GM23338 (cell line): ENCODE measurements at regions not wholly inside any gene's neighbourhood (a gene's known extent, or its start where the extent isn't known, plus 50 kb on each side); places are given as distances from the start of the nearest gene placed in this dataset.

Experiments
- ATAC-seq: fragments of 200-7000 bp; cut with Tn5 transposase; 3 replicates; pipeline ENCODE4 v1.9.1; 2020
- DNase-seq: peaks from one replicate; pipeline ENCODE4 v3.0.0-alpha.2; 2015; ENCODE audit warnings: low spot score
- H2AFZ ChIP-seq: fragments of 200-600 bp; sonication (generic); 2 replicates; pipeline ENCODE4 v1.8.0; 2016; ENCODE audit warnings: antibody characterized with exemption, mild to moderate bottlenecking, moderate library complexity
- H3F3A ChIP-seq: fragments of 200-600 bp; sonication (generic); replicated peaks from 2 replicates; pipeline ENCODE4 v1.8.0; 2017; ENCODE audit warnings: antibody characterized with exemption, mixed run types, low read depth
- H3K27ac ChIP-seq: fragments of 200-600 bp; sonication (generic); 2 replicates; pipeline ENCODE4 v1.6.1; 2016; ENCODE audit warnings: low read depth
- H3K27me3 ChIP-seq: fragments of 200-600 bp; sonication (generic); 2 replicates; pipeline ENCODE4 v1.8.0; 2016; ENCODE audit warnings: mild to moderate bottlenecking, mixed run types, moderate library complexity; ENCODE audit not compliant: insufficient read depth
- H3K36me3 ChIP-seq: fragments of 200-600 bp; sonication (generic); 2 replicates; pipeline ENCODE4 v1.8.0; 2016; ENCODE audit warnings: mild to moderate bottlenecking; ENCODE audit not compliant: insufficient read depth
- H3K4me1 ChIP-seq: fragments of 200-600 bp; sonication (generic); 2 replicates; pipeline ENCODE4 v1.8.0; 2016; ENCODE audit warnings: mild to moderate bottlenecking, moderate library complexity; ENCODE audit not compliant: insufficient read depth
- H3K4me2 ChIP-seq: fragments of 200-600 bp; sonication (generic); 2 replicates; pipeline ENCODE4 v1.7.1; 2017; ENCODE audit warnings: mixed run types
- H3K4me3 ChIP-seq: fragments of 200-600 bp; sonication (generic); 2 replicates; pipeline ENCODE4 v1.6.1; 2016; ENCODE audit warnings: mixed run types
- H3K79me2 ChIP-seq: fragments of 200-600 bp; sonication (generic); replicated peaks from 2 replicates; pipeline ENCODE4 v1.8.0; 2017; ENCODE audit warnings: mild to moderate bottlenecking; ENCODE audit not compliant: insufficient read depth
- H3K9me2 ChIP-seq: fragments of 200-600 bp; sonication (generic); 2 replicates; pipeline ENCODE4 v1.8.0; 2017; ENCODE audit not compliant: insufficient read depth
- H4K20me1 ChIP-seq: fragments of 200-600 bp; sonication (generic); replicated peaks from 2 replicates; pipeline ENCODE4 v1.8.0; 2017; ENCODE audit warnings: mild to moderate bottlenecking; ENCODE audit not compliant: insufficient read depth
- H3K27ac Mint-ChIP-seq: 2 replicates; pipeline ENCODE4 v1.8.0; 2020; ENCODE audit warnings: inconsistent platforms, mild to moderate bottlenecking, moderate library complexity, mixed read lengths
- H3K27me3 Mint-ChIP-seq: 3 replicates; pipeline ENCODE4 v1.8.0; 2022; ENCODE audit warnings: low read depth, mild to moderate bottlenecking, moderate library complexity, mixed read lengths, inconsistent platforms; ENCODE audit not compliant: insufficient read depth, poor library complexity
- H3K36me3 Mint-ChIP-seq: 3 replicates; pipeline ENCODE4 v1.8.0; 2021; ENCODE audit warnings: low read depth, mild to moderate bottlenecking, inconsistent platforms, moderate library complexity, mixed read lengths
- H3K4me1 Mint-ChIP-seq: 3 replicates; pipeline ENCODE4 v1.8.0; 2020; ENCODE audit warnings: mild to moderate bottlenecking, inconsistent platforms, mixed read lengths
- H3K4me3 Mint-ChIP-seq: 3 replicates; pipeline ENCODE4 v1.8.0; 2021; ENCODE audit warnings: moderate library complexity, mild to moderate bottlenecking, inconsistent platforms, mixed read lengths
- H3K9me3 Mint-ChIP-seq: 3 replicates; pipeline ENCODE4 v1.8.0; 2020; ENCODE audit warnings: moderate library complexity, mild to moderate bottlenecking, inconsistent platforms, mixed read lengths
- CREB1 ChIP-seq: fragments of 250-450 bp; sonication (Bioruptor Pico); IDR thresholded peaks from 2 replicates; pipeline ENCODE4 v1.5.0; 2020; ENCODE audit warnings: low read depth, mild to moderate bottlenecking, moderate library complexity
- EZH2 ChIP-seq: fragments of 200-600 bp; sonication (generic); IDR thresholded peaks from one replicate; pipeline ENCODE4 v1.8.0; 2017; ENCODE audit warnings: antibody characterized with exemption, mild to moderate bottlenecking, low read depth; ENCODE audit not compliant: unreplicated experiment
- EZH2phosphoT487 ChIP-seq: fragments of 200-600 bp; sonication (generic); IDR thresholded peaks from one replicate; pipeline ENCODE4 v1.8.1; 2018; ENCODE audit warnings: antibody characterized with exemption; ENCODE audit not compliant: unreplicated experiment
- JUNB ChIP-seq: IDR thresholded peaks from one replicate; pipeline ENCODE4 v1.6.1; 2016; ENCODE audit warnings: antibody characterized with exemption; ENCODE audit not compliant: unreplicated experiment
- NANOG ChIP-seq: IDR thresholded peaks from 2 replicates; pipeline ENCODE4 v1.6.1; 2016; ENCODE audit warnings: antibody characterized with exemption, borderline replicate concordance
- POLR2AphosphoS5 ChIP-seq: IDR thresholded peaks from 2 replicates; pipeline ENCODE4 v1.6.1; 2016; ENCODE audit warnings: antibody characterized with exemption, low read depth
- STAT1 ChIP-seq: IDR thresholded peaks from one replicate; pipeline ENCODE4 v1.6.1; 2016; ENCODE audit warnings: antibody characterized with exemption; ENCODE audit not compliant: unreplicated experiment
- ZNF114 ChIP-seq: fragments of 250-450 bp; sonication (Bioruptor Pico); IDR thresholded peaks from 2 replicates; pipeline ENCODE4 v1.5.0; 2020; ENCODE audit warnings: mild to moderate bottlenecking, moderate library complexity
- ZNF331 ChIP-seq: fragments of 250-450 bp; sonication (Bioruptor Pico); IDR thresholded peaks from 2 replicates; pipeline ENCODE4 v1.5.0; 2020; ENCODE audit warnings: low read depth, mild to moderate bottlenecking, moderate library complexity
- TF ChIP-seq, protein P1 (sequence below): IDR thresholded peaks from 2 replicates; pipeline ENCODE4 v1.6.1; 2016; ENCODE audit warnings: antibody characterized with exemption
- TF ChIP-seq, protein P2 (sequence below), 2 experiments: fragments of 200-600 bp in 1 of 2; sonication (generic) in 1 of 2; conservative IDR thresholded peaks; 2 replicates each; pipeline versions ENCODE4 v1.5.1 to v1.6.1; 2016 to 2017; ENCODE audit warnings: antibody characterized with exemption in 2 of 2, low read depth in 2 of 2, mild to moderate bottlenecking in 2 of 2, moderate library complexity in 1 of 2
- TF ChIP-seq, protein P3 (sequence below): fragments of 250-450 bp; sonication (Bioruptor Pico); IDR thresholded peaks from 2 replicates; pipeline ENCODE4 v1.5.0; 2020; ENCODE audit warnings: mild to moderate bottlenecking, moderate library complexity
- TF ChIP-seq, protein P4 (sequence below): IDR thresholded peaks from one replicate; pipeline ENCODE4 v1.6.1; 2018; ENCODE audit warnings: antibody characterized with exemption; ENCODE audit not compliant: unreplicated experiment

DNA sequence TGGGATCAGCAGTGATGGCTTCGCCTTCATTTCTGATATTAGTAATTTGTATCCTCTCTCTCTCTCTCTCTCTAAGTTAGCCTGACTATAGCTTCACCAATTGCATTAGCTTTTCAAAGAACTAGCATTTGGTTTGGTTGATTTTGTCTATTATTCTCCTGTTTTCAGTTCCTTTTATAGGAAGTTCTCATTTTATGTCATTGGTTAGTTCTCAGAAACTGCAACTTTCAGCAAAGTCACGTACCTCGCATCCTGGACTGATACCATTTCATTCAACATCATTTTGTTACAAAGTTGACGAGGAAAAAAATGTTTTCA, 450.8 kb downstream of the EIPR1 start:
- no peak overlapping the region for H3K4me3 Mint-ChIP-seq

More for the DNA sequence above, 450.8 kb downstream of the EIPR1 start:
- Mint-ChIP-seq H3K9me3 (peaks cover 21% of the 10 kb centered on the region), H3K4me1 (no peaks in the 10 kb centered on the region), H3K27ac (no peak overlapping the region), H3K36me3 (peaks cover 4% of the 10 kb centered on the region; the same call in 2 of the 3 replicates), H3K27me3 (peaks cover 3% of the 10 kb centered on the region)
- H3K4me2 ChIP-seq = no peak overlapping the region
- no peaks in the 10 kb centered on the region for H3K4me1 ChIP-seq
- H3K9me2 ChIP-seq = no peaks in the 10 kb centered on the region; the same call in 1 of the 2 replicates
- TF ChIP-seq POLR2AphosphoS5 (no peak), CREB1 (no peak), JUNB (no peak), EZH2phosphoT487 (no peak), EZH2 (no peak), NANOG (no peak), ZNF114 (no peak), STAT1 (no peak), ZNF331 (CRISPR knock-in tag) (no peak)
- TF ChIP-seq, protein P1, sequence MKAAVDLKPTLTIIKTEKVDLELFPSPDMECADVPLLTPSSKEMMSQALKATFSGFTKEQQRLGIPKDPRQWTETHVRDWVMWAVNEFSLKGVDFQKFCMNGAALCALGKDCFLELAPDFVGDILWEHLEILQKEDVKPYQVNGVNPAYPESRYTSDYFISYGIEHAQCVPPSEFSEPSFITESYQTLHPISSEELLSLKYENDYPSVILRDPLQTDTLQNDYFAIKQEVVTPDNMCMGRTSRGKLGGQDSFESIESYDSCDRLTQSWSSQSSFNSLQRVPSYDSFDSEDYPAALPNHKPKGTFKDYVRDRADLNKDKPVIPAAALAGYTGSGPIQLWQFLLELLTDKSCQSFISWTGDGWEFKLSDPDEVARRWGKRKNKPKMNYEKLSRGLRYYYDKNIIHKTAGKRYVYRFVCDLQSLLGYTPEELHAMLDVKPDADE = no peak
- TF ChIP-seq, protein P2, sequence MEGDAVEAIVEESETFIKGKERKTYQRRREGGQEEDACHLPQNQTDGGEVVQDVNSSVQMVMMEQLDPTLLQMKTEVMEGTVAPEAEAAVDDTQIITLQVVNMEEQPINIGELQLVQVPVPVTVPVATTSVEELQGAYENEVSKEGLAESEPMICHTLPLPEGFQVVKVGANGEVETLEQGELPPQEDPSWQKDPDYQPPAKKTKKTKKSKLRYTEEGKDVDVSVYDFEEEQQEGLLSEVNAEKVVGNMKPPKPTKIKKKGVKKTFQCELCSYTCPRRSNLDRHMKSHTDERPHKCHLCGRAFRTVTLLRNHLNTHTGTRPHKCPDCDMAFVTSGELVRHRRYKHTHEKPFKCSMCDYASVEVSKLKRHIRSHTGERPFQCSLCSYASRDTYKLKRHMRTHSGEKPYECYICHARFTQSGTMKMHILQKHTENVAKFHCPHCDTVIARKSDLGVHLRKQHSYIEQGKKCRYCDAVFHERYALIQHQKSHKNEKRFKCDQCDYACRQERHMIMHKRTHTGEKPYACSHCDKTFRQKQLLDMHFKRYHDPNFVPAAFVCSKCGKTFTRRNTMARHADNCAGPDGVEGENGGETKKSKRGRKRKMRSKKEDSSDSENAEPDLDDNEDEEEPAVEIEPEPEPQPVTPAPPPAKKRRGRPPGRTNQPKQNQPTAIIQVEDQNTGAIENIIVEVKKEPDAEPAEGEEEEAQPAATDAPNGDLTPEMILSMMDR (conservative IDR thresholded peaks at IDR 0.05; ENCODE audit: low read depth in 2 of 2) = no peak
- TF ChIP-seq, protein P3, sequence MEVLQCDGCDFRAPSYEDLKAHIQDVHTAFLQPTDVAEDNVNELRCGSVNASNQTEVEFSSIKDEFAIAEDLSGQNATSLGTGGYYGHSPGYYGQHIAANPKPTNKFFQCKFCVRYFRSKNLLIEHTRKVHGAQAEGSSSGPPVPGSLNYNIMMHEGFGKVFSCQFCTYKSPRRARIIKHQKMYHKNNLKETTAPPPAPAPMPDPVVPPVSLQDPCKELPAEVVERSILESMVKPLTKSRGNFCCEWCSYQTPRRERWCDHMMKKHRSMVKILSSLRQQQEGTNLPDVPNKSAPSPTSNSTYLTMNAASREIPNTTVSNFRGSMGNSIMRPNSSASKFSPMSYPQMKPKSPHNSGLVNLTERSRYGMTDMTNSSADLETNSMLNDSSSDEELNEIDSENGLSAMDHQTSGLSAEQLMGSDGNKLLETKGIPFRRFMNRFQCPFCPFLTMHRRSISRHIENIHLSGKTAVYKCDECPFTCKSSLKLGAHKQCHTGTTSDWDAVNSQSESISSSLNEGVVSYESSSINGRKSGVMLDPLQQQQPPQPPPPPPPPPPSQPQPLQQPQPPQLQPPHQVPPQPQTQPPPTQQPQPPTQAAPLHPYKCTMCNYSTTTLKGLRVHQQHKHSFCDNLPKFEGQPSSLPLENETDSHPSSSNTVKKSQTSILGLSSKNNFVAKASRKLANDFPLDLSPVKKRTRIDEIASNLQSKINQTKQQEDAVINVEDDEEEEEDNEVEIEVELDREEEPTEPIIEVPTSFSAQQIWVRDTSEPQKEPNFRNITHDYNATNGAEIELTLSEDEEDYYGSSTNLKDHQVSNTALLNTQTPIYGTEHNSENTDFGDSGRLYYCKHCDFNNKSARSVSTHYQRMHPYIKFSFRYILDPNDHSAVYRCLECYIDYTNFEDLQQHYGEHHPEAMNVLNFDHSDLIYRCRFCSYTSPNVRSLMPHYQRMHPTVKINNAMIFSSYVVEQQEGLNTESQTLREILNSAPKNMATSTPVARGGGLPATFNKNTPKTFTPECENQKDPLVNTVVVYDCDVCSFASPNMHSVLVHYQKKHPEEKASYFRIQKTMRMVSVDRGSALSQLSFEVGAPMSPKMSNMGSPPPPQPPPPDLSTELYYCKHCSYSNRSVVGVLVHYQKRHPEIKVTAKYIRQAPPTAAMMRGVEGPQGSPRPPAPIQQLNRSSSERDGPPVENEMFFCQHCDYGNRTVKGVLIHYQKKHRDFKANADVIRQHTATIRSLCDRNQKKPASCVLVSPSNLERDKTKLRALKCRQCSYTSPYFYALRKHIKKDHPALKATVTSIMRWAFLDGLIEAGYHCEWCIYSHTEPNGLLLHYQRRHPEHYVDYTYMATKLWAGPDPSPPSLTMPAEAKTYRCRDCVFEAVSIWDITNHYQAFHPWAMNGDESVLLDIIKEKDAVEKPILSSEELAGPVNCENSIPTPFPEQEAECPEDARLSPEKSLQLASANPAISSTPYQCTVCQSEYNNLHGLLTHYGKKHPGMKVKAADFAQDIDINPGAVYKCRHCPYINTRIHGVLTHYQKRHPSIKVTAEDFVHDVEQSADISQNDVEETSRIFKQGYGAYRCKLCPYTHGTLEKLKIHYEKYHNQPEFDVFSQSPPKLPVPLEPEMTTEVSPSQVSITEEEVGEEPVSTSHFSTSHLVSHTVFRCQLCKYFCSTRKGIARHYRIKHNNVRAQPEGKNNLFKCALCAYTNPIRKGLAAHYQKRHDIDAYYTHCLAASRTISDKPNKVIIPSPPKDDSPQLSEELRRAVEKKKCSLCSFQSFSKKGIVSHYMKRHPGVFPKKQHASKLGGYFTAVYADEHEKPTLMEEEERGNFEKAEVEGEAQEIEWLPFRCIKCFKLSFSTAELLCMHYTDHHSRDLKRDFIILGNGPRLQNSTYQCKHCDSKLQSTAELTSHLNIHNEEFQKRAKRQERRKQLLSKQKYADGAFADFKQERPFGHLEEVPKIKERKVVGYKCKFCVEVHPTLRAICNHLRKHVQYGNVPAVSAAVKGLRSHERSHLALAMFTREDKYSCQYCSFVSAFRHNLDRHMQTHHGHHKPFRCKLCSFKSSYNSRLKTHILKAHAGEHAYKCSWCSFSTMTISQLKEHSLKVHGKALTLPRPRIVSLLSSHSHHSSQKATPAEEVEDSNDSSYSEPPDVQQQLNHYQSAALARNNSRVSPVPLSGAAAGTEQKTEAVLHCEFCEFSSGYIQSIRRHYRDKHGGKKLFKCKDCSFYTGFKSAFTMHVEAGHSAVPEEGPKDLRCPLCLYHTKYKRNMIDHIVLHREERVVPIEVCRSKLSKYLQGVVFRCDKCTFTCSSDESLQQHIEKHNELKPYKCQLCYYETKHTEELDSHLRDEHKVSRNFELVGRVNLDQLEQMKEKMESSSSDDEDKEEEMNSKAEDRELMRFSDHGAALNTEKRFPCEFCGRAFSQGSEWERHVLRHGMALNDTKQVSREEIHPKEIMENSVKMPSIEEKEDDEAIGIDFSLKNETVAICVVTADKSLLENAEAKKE (CRISPR knock-in tag) = no peak
- TF ChIP-seq, protein P4, sequence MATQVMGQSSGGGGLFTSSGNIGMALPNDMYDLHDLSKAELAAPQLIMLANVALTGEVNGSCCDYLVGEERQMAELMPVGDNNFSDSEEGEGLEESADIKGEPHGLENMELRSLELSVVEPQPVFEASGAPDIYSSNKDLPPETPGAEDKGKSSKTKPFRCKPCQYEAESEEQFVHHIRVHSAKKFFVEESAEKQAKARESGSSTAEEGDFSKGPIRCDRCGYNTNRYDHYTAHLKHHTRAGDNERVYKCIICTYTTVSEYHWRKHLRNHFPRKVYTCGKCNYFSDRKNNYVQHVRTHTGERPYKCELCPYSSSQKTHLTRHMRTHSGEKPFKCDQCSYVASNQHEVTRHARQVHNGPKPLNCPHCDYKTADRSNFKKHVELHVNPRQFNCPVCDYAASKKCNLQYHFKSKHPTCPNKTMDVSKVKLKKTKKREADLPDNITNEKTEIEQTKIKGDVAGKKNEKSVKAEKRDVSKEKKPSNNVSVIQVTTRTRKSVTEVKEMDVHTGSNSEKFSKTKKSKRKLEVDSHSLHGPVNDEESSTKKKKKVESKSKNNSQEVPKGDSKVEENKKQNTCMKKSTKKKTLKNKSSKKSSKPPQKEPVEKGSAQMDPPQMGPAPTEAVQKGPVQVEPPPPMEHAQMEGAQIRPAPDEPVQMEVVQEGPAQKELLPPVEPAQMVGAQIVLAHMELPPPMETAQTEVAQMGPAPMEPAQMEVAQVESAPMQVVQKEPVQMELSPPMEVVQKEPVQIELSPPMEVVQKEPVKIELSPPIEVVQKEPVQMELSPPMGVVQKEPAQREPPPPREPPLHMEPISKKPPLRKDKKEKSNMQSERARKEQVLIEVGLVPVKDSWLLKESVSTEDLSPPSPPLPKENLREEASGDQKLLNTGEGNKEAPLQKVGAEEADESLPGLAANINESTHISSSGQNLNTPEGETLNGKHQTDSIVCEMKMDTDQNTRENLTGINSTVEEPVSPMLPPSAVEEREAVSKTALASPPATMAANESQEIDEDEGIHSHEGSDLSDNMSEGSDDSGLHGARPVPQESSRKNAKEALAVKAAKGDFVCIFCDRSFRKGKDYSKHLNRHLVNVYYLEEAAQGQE = no peak
- H3K36me3 ChIP-seq = no peaks in the 10 kb centered on the region
- no peak overlapping the region for H3K4me3 ChIP-seq
- H3K27ac ChIP-seq = no peak overlapping the region
- ATAC-seq (no peak), DNase-seq (no peak)
- no peak overlapping the region for H2AFZ ChIP-seq
- H3K79me2 ChIP-seq = no peaks in the 10 kb centered on the region
- H4K20me1 ChIP-seq = no peaks in the 10 kb centered on the region
- H3K27me3 ChIP-seq = no peaks in the 10 kb centered on the region
- no peaks in the 10 kb centered on the region for H3F3A ChIP-seq
